OCI-LY1 (cell line): ENCODE measurements at regions not wholly inside any gene's neighbourhood (a gene's known extent, or its start where the extent isn't known, plus 50 kb on each side); places are given as distances from the start of the nearest gene placed in this dataset.

Source experiments
- H2AFZ ChIP-seq: fragments of 200-600 bp; sonication (generic), shearing (Covaris generic); 2 replicates; pipeline ENCODE4 v1.6.0; 2014; ENCODE audit warnings: antibody characterized with exemption, mild to moderate bottlenecking, low read length
- H3F3A ChIP-seq: fragments of 200-600 bp; sonication (generic), shearing (Covaris generic); 2 replicates; pipeline ENCODE4 v1.6.0; 2014; ENCODE audit warnings: mild to moderate bottlenecking, antibody characterized with exemption, low read length, moderate library complexity; ENCODE audit not compliant: insufficient read depth
- H3K27ac ChIP-seq: fragments of 200-600 bp; sonication (generic); 2 replicates; pipeline ENCODE4 v1.5.1; 2014; ENCODE audit warnings: low read length, mixed run types, mild to moderate bottlenecking, low read depth; ENCODE audit not compliant: poor library complexity, severe bottlenecking
- H3K27me3 ChIP-seq: fragments of 200-600 bp; sonication (generic); 2 replicates; pipeline ENCODE4 v1.6.0; 2014; ENCODE audit warnings: antibody characterized with exemption, mild to moderate bottlenecking, low read length, moderate library complexity; ENCODE audit not compliant: insufficient read depth
- H3K36me3 ChIP-seq: fragments of 200-600 bp; sonication (generic); 2 replicates; pipeline ENCODE4 v1.6.1; 2014; ENCODE audit warnings: mild to moderate bottlenecking, antibody characterized with exemption, low read length, moderate library complexity, mixed read lengths; ENCODE audit not compliant: insufficient read depth
- H3K4me1 ChIP-seq: fragments of 200-600 bp; sonication (generic); 2 replicates; pipeline ENCODE4 v1.5.1; 2014; ENCODE audit warnings: mild to moderate bottlenecking, low read length, moderate library complexity; ENCODE audit not compliant: insufficient read depth, severe bottlenecking
- H3K4me2 ChIP-seq: fragments of 200-600 bp; sonication (generic), shearing (Covaris generic); 2 replicates; pipeline ENCODE4 v1.6.1; 2014; ENCODE audit warnings: low read length
- H3K4me3 ChIP-seq: fragments of 200-600 bp; sonication (generic); 2 replicates; pipeline ENCODE4 v1.5.1; 2014; ENCODE audit warnings: low read length, low read depth, mild to moderate bottlenecking, mixed read lengths; ENCODE audit not compliant: poor library complexity, severe bottlenecking
- H3K79me2 ChIP-seq: fragments of 200-600 bp; shearing (Covaris generic); 2 replicates; pipeline ENCODE4 v1.6.1; 2016; ENCODE audit warnings: mixed run types, low read length, mixed read lengths; ENCODE audit not compliant: insufficient read depth
- H3K9ac ChIP-seq: fragments of 200-600 bp; sonication (generic), shearing (Covaris generic); 2 replicates; pipeline ENCODE4 v1.6.1; 2014; ENCODE audit warnings: mild to moderate bottlenecking, low read length, mixed read lengths
- H3K9me2 ChIP-seq: fragments of 200-600 bp; sonication (generic), shearing (Covaris generic); 2 replicates; pipeline ENCODE4 v1.6.1; 2014; ENCODE audit warnings: low read depth, mild to moderate bottlenecking, low read length, mixed read lengths
- H3K9me3 ChIP-seq: fragments of 200-600 bp; shearing (Covaris generic); 2 replicates; pipeline ENCODE4 v1.6.1; 2014; ENCODE audit warnings: low read length, mixed read lengths
- H4K20me1 ChIP-seq: fragments of 200-600 bp; sonication (generic), shearing (Covaris generic); 2 replicates; pipeline ENCODE4 v1.6.0; 2016; ENCODE audit warnings: mild to moderate bottlenecking, low read length; ENCODE audit not compliant: insufficient read depth
- EZH2 ChIP-seq: fragments of 200-600 bp; sonication (generic), shearing (Covaris generic); IDR thresholded peaks from 2 replicates; pipeline ENCODE4 v1.8.0; 2017; ENCODE audit warnings: borderline replicate concordance, mixed run types, mild to moderate bottlenecking, antibody characterized with exemption, low read length, moderate library complexity, mixed read lengths
- TF ChIP-seq, protein P1 (sequence below): fragments of 200-600 bp; sonication (generic), shearing (Covaris generic); IDR thresholded peaks from 2 replicates; pipeline ENCODE4 v1.5.1; 2017; ENCODE audit warnings: mild to moderate bottlenecking, antibody characterized with exemption, low read length, moderate library complexity, mixed read lengths

DNA sequence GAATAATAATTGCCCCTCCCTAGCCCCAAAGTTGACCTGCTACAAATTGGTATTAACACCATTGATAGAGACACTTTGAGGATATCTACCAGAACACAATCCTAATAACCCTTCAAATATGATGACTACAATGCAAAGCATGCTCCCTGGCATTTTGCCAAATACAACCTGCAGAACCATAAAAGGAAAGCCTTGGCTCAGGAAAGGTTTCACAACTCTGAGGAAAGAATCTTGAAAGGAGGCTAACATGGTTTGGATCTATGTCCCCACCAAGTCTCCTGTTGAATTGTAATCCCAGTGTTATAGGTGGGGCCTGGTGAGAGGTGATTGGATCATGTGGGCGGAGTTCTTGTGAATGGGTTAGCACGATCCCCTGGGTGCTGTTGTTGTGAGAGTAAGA is 140.4 kb upstream of the ARHGAP42 start:
- no peak overlapping the region for H3K4me3 ChIP-seq
- no peak overlapping the region for H3K27ac ChIP-seq
- no peak overlapping the region for H3K9ac ChIP-seq
- H3F3A ChIP-seq = no peaks in the 10 kb centered on the region
- H2AFZ ChIP-seq = no peak overlapping the region
- no peak for TF ChIP-seq EZH2
- TF ChIP-seq, protein P1, sequence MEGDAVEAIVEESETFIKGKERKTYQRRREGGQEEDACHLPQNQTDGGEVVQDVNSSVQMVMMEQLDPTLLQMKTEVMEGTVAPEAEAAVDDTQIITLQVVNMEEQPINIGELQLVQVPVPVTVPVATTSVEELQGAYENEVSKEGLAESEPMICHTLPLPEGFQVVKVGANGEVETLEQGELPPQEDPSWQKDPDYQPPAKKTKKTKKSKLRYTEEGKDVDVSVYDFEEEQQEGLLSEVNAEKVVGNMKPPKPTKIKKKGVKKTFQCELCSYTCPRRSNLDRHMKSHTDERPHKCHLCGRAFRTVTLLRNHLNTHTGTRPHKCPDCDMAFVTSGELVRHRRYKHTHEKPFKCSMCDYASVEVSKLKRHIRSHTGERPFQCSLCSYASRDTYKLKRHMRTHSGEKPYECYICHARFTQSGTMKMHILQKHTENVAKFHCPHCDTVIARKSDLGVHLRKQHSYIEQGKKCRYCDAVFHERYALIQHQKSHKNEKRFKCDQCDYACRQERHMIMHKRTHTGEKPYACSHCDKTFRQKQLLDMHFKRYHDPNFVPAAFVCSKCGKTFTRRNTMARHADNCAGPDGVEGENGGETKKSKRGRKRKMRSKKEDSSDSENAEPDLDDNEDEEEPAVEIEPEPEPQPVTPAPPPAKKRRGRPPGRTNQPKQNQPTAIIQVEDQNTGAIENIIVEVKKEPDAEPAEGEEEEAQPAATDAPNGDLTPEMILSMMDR = no peak
- no peaks in the 10 kb centered on the region for H3K4me1 ChIP-seq
- no peaks in the 10 kb centered on the region for H3K9me2 ChIP-seq
- H4K20me1 ChIP-seq = no peaks in the 10 kb centered on the region
- no peaks in the 10 kb centered on the region for H3K27me3 ChIP-seq
- no peaks in the 10 kb centered on the region for H3K9me3 ChIP-seq
- H3K36me3 ChIP-seq = no peaks in the 10 kb centered on the region
- H3K79me2 ChIP-seq = no peaks in the 10 kb centered on the region
- no peak overlapping the region for H3K4me2 ChIP-seq

DNA sequence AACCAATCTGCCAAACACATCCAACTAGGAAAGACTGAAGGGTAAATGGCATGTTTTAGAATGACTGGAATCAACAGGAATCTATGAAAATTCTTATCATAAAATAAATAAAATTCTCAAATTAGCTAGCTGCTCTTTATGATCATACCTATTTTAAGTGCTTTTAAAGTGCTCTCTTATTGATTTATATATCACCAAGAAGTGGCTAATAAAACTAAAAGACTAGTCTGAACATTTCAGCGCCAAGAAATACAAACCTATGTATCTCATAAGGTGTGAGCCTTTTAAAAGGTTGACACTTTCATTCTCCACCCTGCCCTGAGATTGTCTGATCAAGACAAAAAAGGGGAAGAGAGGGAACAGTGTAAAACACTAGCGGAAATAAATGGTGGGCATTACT is 136.8 kb upstream of the ARHGAP42 start:
- no peak overlapping the region for H3K27ac ChIP-seq
- H3K4me2 ChIP-seq = no peak overlapping the region
- no peaks in the 10 kb centered on the region for H3K9me2 ChIP-seq
- no peaks in the 10 kb centered on the region for H3K27me3 ChIP-seq
- H3K9me3 ChIP-seq = no peaks in the 10 kb centered on the region
- no peak for TF ChIP-seq EZH2
- TF ChIP-seq, protein P1 = no peak
- no peak overlapping the region for H2AFZ ChIP-seq
- no peak overlapping the region for H3K4me3 ChIP-seq
- H3K4me1 ChIP-seq = no peaks in the 10 kb centered on the region
- no peaks in the 10 kb centered on the region for H3K36me3 ChIP-seq
- no peak overlapping the region for H3K9ac ChIP-seq
- H3K79me2 ChIP-seq = no peaks in the 10 kb centered on the region
- no peaks in the 10 kb centered on the region for H4K20me1 ChIP-seq
- no peaks in the 10 kb centered on the region for H3F3A ChIP-seq

DNA sequence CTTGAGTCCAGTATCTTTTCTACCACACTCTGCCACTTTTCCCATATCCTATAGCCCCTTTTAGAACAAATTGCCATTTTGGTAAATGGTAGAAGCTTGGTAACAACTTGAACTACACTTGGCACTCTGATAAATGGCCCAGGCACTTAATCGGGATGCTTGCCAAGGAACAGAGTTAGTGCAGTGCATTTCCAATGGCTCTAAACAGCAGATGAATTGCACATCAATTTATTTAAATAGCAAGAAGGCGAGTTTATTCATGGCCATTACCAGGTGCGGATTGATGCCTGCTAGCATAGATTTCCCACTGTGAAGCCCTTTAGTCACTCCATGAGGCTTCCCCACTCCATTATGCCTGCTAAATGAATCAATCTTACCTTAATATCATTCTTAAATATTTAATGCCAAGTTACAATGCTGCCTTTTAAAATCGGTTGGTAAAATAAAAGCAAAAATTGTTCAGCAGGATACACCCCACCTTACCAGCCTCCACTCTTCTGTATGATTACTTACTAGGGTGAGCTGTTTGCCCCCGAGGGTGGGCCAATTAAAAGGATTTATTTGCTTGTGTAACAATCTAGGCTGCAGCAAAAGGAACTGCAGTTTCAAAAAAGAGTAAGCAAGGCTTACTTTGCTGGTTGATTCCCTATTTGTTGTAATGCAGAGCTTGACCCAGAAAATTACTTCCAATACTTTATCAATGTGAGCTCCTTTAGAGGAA is 136.0 kb upstream of the ARHGAP42 start:
- Histone ChIP-seq H3K4me3 (no peak overlapping the region), H3K4me2 (no peak overlapping the region), H2AFZ (no peak overlapping the region), H3K9ac (no peak overlapping the region), H4K20me1 (no peaks in the 10 kb centered on the region), H3F3A (no peaks in the 10 kb centered on the region), H3K36me3 (no peaks in the 10 kb centered on the region), H3K4me1 (no peaks in the 10 kb centered on the region), H3K27me3 (no peaks in the 10 kb centered on the region), H3K9me3 (no peaks in the 10 kb centered on the region), H3K9me2 (no peaks in the 10 kb centered on the region), H3K27ac (no peak overlapping the region), H3K79me2 (no peaks in the 10 kb centered on the region)
- TF ChIP-seq, protein P1 = no peak
- TF ChIP-seq EZH2 = no peak
